LNCaP clone FGC (cell line): ENCODE measurements at regions not wholly inside any gene's neighbourhood (a gene's known extent, or its start where the extent isn't known, plus 50 kb on each side); places are given as distances from the start of the nearest gene placed in this dataset.

Experiments used
- DNase-seq: peaks from one replicate; pipeline ENCODE4 v3.0.0-alpha.2; 2011; ENCODE audit warnings: low read depth
- H3K4me3 ChIP-seq: 2 replicates; pipeline ENCODE4 v1.5.1; 2011; ENCODE audit warnings: mild to moderate bottlenecking, low read depth, low read length, control low read depth
- TF ChIP-seq, protein P1 (sequence below): IDR thresholded peaks from 2 replicates; pipeline ENCODE4 v1.5.1; 2012; ENCODE audit warnings: mild to moderate bottlenecking; ENCODE audit not compliant: control insufficient read depth, insufficient read depth; ENCODE audit errors: extremely low read depth

DNA sequence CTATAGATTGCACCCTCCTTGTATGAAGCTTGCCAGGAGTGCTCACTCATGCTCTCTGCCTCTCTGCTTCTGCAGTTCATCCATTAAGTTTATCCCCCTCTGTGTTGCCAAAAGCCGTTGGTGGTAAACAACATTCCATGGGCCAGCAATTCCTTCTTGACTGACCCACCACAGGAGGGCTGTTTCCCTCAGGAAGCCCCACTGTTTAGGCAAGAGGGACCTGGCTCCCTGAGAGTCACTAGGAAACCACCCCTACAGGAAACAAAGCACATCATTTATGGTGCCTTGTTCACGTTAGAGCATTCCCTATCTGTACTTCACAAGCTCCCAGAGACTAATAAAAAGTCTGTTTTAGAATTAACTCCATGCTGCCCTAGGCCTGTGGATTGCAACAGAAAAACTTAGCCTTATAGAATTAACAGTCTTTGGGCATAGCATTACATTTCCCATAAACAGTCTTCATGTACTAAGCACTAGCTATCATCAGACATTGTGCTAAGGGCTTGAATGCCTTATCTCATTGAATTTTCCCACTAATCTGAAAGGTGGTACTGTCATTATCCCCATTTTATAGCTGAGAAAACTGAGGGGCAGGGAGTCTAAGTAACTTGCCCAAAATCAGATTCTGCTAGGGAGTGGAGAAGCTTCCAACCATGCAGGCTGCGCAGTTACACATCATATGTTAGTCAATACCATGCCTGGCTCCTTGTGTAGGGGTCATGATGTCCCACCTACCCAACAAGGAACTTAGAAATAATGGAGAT, 149.9 kb downstream of the SHQ1 start:
- TF ChIP-seq, protein P1, sequence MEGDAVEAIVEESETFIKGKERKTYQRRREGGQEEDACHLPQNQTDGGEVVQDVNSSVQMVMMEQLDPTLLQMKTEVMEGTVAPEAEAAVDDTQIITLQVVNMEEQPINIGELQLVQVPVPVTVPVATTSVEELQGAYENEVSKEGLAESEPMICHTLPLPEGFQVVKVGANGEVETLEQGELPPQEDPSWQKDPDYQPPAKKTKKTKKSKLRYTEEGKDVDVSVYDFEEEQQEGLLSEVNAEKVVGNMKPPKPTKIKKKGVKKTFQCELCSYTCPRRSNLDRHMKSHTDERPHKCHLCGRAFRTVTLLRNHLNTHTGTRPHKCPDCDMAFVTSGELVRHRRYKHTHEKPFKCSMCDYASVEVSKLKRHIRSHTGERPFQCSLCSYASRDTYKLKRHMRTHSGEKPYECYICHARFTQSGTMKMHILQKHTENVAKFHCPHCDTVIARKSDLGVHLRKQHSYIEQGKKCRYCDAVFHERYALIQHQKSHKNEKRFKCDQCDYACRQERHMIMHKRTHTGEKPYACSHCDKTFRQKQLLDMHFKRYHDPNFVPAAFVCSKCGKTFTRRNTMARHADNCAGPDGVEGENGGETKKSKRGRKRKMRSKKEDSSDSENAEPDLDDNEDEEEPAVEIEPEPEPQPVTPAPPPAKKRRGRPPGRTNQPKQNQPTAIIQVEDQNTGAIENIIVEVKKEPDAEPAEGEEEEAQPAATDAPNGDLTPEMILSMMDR, result no peak
- no peak for DNase-seq
- H3K4me3 ChIP-seq, result no peak overlapping the region

DNA sequence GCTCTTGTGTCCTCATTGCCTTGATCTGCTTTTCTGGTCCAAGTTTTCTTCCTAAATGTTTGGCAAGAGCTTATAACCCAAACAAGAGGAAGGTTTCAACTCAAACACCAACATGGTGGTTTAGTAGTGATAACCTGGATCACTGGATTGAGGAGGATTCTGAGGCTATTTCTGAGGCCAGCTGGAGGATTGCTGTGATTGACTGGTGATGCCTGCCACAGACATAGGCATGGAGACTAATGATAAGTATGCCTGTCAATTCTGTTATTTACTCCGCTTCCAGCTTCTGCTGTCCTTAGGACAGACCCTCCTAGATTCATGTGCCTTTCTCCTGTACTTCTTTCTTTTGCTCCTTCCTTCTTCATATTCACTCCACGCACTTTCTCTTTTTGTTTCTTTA, 150.5 kb downstream of the SHQ1 start:
- no peak overlapping the region for H3K4me3 ChIP-seq
- no peak for DNase-seq
- TF ChIP-seq, protein P1, result no peak

- DNase-seq, result no peak
Measured at GRCh38 chr3:72696815-72697214, 151.4 kb downstream of the SHQ1 start.

DNA sequence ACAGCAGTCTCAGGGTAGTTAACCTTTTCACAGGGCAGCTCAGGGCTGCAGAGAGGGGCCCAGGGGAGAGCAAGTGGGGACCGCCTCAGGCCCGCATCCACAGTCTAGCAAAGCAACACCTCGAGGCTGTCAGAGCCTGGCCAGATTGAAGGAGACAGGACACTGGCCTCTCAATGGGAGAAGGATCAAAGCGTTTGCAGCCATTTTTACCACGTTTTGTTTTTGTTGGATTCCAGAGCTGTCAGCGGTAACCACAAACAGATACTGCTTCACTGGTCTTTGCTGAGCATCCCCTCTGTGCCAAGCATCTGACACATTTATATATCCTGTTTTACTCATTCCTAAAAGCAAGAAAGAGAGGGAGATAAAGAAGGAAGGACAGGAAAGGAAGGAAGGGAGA, 153.8 kb downstream of the SHQ1 start:
- H3K4me3 ChIP-seq, result no peak overlapping the region
- no peak for DNase-seq
- TF ChIP-seq, protein P1, result no peak

More at GRCh38 chr3:72696815-72697214, 151.4 kb downstream of the SHQ1 start:
- TF ChIP-seq, protein P1, result no peak
- no peak overlapping the region for H3K4me3 ChIP-seq

DNA sequence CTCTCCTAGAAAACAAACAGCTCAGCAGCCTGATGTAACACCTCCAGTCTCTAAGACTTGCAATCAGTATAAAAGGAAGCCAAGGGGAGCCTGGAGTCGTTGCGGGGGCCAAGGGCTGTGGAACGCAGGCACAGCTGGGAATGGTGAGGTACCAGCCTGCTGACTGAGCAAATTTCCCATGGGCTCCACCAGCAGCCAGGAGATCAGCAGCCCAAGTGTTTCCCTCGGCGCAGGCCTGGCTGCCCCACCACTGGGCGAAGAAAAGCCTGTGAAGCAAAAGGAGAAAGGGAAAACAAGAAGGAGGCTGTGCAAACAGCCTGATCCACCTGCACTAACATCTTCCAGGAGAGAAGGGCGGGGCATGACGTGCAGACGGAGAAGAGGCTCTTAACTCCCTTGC, 155.3 kb downstream of the SHQ1 start:
- no peak overlapping the region for H3K4me3 ChIP-seq
- TF ChIP-seq, protein P1, result no peak
- no peak for DNase-seq

DNA sequence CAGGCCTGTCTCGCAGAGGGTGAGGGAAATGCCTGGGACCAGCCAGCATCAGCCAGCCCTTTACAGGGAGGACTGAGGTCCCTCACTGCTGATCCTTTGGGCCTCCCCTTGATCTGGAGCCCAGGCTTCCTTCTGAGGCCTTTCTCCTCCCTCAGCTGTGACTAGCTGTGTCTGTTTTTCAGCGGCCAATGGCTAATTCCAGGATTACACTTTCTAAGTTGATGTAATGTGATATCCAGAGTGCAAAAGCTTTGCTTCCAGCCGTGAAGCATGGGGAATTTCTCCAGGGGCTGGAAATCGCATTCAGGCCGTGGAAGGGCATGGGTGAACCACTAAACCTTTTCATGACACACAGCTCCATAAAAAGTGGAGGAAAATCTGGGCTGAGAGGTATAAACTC, 157.6 kb downstream of the SHQ1 start:
- H3K4me3 ChIP-seq, result no peak overlapping the region
- TF ChIP-seq, protein P1, result no peak
- no peak for DNase-seq

GRCh38 chr3:72682936-72683452, 165.3 kb downstream of the SHQ1 start:
- no peak for DNase-seq
- H3K4me3 ChIP-seq, result no peak overlapping the region
- TF ChIP-seq, protein P1, result no peak
